Adrenal gland (tissue), 9 donors: ENCODE measurements at regions not wholly inside any gene's neighbourhood (a gene's known extent, or its start where the extent isn't known, plus 50 kb on each side); places are given as distances from the start of the nearest gene placed in this dataset.

ENCODE experiments used
- DNase-seq, 7 donors: peaks; one replicate each; pipeline ENCODE4 v3.0.0-alpha.2; 2019 to 2020
- H3K27ac ChIP-seq, 5 donors: fragments of 200-600 bp; sonication (generic) in 4 of 5; 1 replicate in 3 of 5; 2 replicates in 2 of 5; pipeline versions ENCODE4 v1.5.1 to v1.8.0; 2016 to 2020; ENCODE audit warnings: mild to moderate bottlenecking in 1 of 5
- H3K27me3 ChIP-seq: fragments of 200-600 bp; 2 replicates; pipeline ENCODE4 v1.8.0; 2021
- H3K36me3 ChIP-seq, 2 donors: fragments of 200-600 bp; replicated peaks in 1 of 2; 1 replicate in 1 of 2; 2 replicates in 1 of 2; pipeline versions ENCODE4 v1.5.1 to v1.8.0; 2018 to 2022
- H3K4me1 ChIP-seq, 2 donors: fragments of 200-600 bp; replicated peaks in 1 of 2; 1 replicate in 1 of 2; 2 replicates in 1 of 2; pipeline versions ENCODE4 v1.5.1 to v1.8.0; 2018 to 2021
- H3K4me3 ChIP-seq, 4 donors: fragments of 200-600 bp; sonication (generic) in 3 of 4; one replicate each; pipeline ENCODE4 v1.5.1; 2016 to 2018
- H3K9me3 ChIP-seq, 3 donors: fragments of 200-600 bp; sonication (generic) in 1 of 3; replicated peaks in 1 of 3; 1 replicate in 2 of 3; 2 replicates in 1 of 3; pipeline versions ENCODE4 v1.5.1 to v1.8.0; 2016 to 2021
- CTCF ChIP-seq, 6 experiments: fragments of 450-650 bp in 4 of 6; fragments of 200-600 bp in 2 of 6; sonication (generic) in 1 of 6; IDR thresholded peaks; 1 replicate in 5 of 6; 2 replicates in 1 of 6; pipeline versions ENCODE4 v1.5.1 to v1.8.0; 2016 to 2021; ENCODE audit warnings: antibody characterized with exemption in 6 of 6, mild to moderate bottlenecking in 2 of 6, moderate library complexity in 1 of 6
- POLR2A ChIP-seq, 2 donors: fragments of 450-650 bp; IDR thresholded peaks; one replicate each; pipeline ENCODE4 v1.6.1; 2017; ENCODE audit warnings: antibody characterized with exemption in 2 of 2, mild to moderate bottlenecking in 2 of 2, moderate library complexity in 1 of 2
- WGBS, 4 donors: extraction: QIAGEN DNeasy Blood & Tissue Kit in 2 of 4; methylation state at CpG; one replicate each; pipeline versions ENCODE4 v1.1.5 to v1.1.7; 2013 to 2017; 5-methylcytosine and 5-hydroxymethylcytosine counted together
- intact Hi-C, 2 donors: fragments of 100-400 bp; cut with DNase I; formaldehyde crosslinking; loops; one replicate each; pipeline versions ENCODE4 v1.14.1 to v1.15.0; 2022 to 2023
- donor health status: healthy with polysubstance abuse.
- donor health status: Bipolar disorder and iron deficiency.
- donor health status: DM: yes; HTN: yes; CAD: no.
- donor health status: DM: no; HTN: no; CAD: no.
- donor health status: DM: no; HTN: no; CAD: no.

- Histone ChIP-seq H3K4me3 (no peak overlapping the region), H3K4me1 (no peaks in the 10 kb centered on the region), H3K9me3 (no peaks in the 10 kb centered on the region), H3K36me3 (no peaks in the 10 kb centered on the region), H3K27ac (no peak overlapping the region), H3K27me3 (no peaks in the 10 kb centered on the region)
- intact Hi-C loops, result no loop called here
- TF ChIP-seq CTCF (IDR thresholded peaks at IDR 0.05), result no peak
- TF ChIP-seq POLR2A (IDR thresholded peaks at IDR 0.05), result no peak
- 86 to 94% (median 91%) methylated on average over 1 of the region's 1 CpG for WGBS, 4 donors
- no peak for DNase-seq
Measured at GRCh38 chr6:76644231-76644630, 571.8 kb upstream of the IMPG1 start.

- 58 to 71% (median 66%) methylated on average over 1 of the region's 1 CpG for WGBS, 4 donors
- DNase-seq, result no peak
- no peak overlapping the region for H3K4me3 ChIP-seq
- H3K9me3 ChIP-seq, result no peaks in the 10 kb centered on the region
- intact Hi-C loops, result no loop called here
- H3K36me3 ChIP-seq, result no peaks in the 10 kb centered on the region
- H3K4me1 ChIP-seq, result no peaks in the 10 kb centered on the region
- H3K27me3 ChIP-seq, result no peaks in the 10 kb centered on the region
- TF ChIP-seq CTCF (IDR thresholded peaks at IDR 0.05) (no peak), POLR2A (IDR thresholded peaks at IDR 0.05) (no peak)
- no peak overlapping the region for H3K27ac ChIP-seq
Measured at GRCh38 chr6:76639941-76640340, 567.5 kb upstream of the IMPG1 start.

GRCh38 chr6:76634695-76635094 is 562.2 kb upstream of the IMPG1 start:
- TF ChIP-seq POLR2A (IDR thresholded peaks at IDR 0.05) (no peak), CTCF (IDR thresholded peaks at IDR 0.05) (no peak)
- no peaks in the 10 kb centered on the region for H3K4me1 ChIP-seq

GRCh38 chr6:76633259-76633658 is 560.8 kb upstream of the IMPG1 start:
- 50 to 64% (median 59%) methylated on average over 3 to 5 of the region's 5 CpGs for WGBS, 4 donors
- Histone ChIP-seq H3K27me3 (no peaks in the 10 kb centered on the region), H3K36me3 (no peaks in the 10 kb centered on the region), H3K4me3 (no peak overlapping the region), H3K9me3 (no peaks in the 10 kb centered on the region), H3K27ac (no peak overlapping the region), H3K4me1 (no peaks in the 10 kb centered on the region)
- DNase-seq, result no peak
- TF ChIP-seq CTCF (IDR thresholded peaks at IDR 0.05), result no peak
- no peak for TF ChIP-seq POLR2A (IDR thresholded peaks at IDR 0.05)
- intact Hi-C loops, result no loop called here

More at GRCh38 chr6:76634695-76635094, 562.2 kb upstream of the IMPG1 start:
- no peaks in the 10 kb centered on the region for H3K27me3 ChIP-seq
- H3K36me3 ChIP-seq, result no peaks in the 10 kb centered on the region
- no peak overlapping the region for H3K27ac ChIP-seq
- intact Hi-C loops, result no loop called here
- DNase-seq, result no peak
- no peak overlapping the region for H3K4me3 ChIP-seq
- no peaks in the 10 kb centered on the region for H3K9me3 ChIP-seq
